Prostate gland (tissue), 2 donors: ENCODE measurements at regions not wholly inside any gene's neighbourhood (a gene's known extent, or its start where the extent isn't known, plus 50 kb on each side); places are given as distances from the start of the nearest gene placed in this dataset.

Experiments used
- DNase-seq: peaks from one replicate; pipeline ENCODE4 v3.0.0-alpha.2; 2019; ENCODE audit warnings: low spot score
- H3K27ac ChIP-seq, 2 donors: fragments of 200-600 bp; sonication (generic); 2 replicates each; pipeline ENCODE4 v1.5.1; 2017 to 2019
- H3K27me3 ChIP-seq: fragments of 200-600 bp; sonication (generic); replicated peaks from 2 replicates; pipeline ENCODE4 v1.5.1; 2019; ENCODE audit not compliant: insufficient read depth
- H3K36me3 ChIP-seq, 2 donors: fragments of 200-600 bp; sonication (generic); 1 replicate in 1 of 2; 2 replicates in 1 of 2; pipeline versions ENCODE4 v1.5.1 to v1.8.1; 2017 to 2019
- H3K4me1 ChIP-seq: fragments of 200-600 bp; sonication (generic); replicated peaks from 2 replicates; pipeline ENCODE4 v1.5.1; 2019
- H3K4me3 ChIP-seq, 2 donors: fragments of 200-600 bp; sonication (generic); 2 replicates each; pipeline ENCODE4 v1.5.1; 2017 to 2019
- H3K9me3 ChIP-seq: fragments of 200-600 bp; sonication (generic); 2 replicates; pipeline ENCODE4 v1.5.1; 2017
- POLR2A ChIP-seq: fragments of 450-650 bp; IDR thresholded peaks from one replicate; pipeline ENCODE4 v1.6.1; 2016; ENCODE audit warnings: antibody characterized with exemption, mild to moderate bottlenecking
- POLR2AphosphoS5 ChIP-seq: sonication (generic); formaldehyde crosslinking; IDR thresholded peaks from one replicate; pipeline ENCODE4 v1.6.1; 2017; ENCODE audit warnings: antibody characterized with exemption
- WGBS: methylation state at CpG from one replicate; pipeline ENCODE4 v1.1.5; 2018; 5-methylcytosine and 5-hydroxymethylcytosine counted together
- intact Hi-C: fragments of 100-400 bp; cut with DNase I; formaldehyde crosslinking; loops from one replicate; pipeline ENCODE4 v1.14.2; 2022
- TF ChIP-seq, protein P1 (sequence below), 4 experiments: fragments of 200-600 bp in 2 of 4; fragments of 450-650 bp in 2 of 4; sonication (generic) in 2 of 4; IDR thresholded peaks; 1 replicate in 3 of 4; 2 replicates in 1 of 4; pipeline ENCODE4 v1.5.1; 2016 to 2019; ENCODE audit warnings: antibody characterized with exemption in 4 of 4, mild to moderate bottlenecking in 2 of 4, moderate library complexity in 2 of 4

DNA sequence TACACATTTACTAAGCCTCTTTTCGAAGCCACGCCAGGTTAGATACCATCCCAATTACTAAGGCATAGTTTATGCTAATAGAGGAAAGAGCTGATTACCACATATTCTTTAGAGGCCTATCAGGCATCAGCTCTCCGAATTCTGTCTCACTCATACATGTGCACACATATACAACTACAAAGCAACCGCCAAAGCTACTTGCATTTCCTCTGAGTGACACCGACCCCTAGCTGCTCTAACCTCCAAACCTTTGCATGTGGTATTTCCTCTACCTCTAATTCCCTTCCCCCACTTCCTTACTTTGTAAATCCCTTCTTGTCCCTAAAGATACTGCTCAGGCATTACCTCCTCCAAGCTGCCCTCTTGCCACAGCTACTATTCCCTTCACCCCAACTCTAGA is 107.2 kb downstream of the DUSP6 start:
- WGBS, result 74% methylated on average over 5 of the region's 5 CpGs
- Histone ChIP-seq H3K27ac (no peak overlapping the region), H3K27me3 (no peaks in the 10 kb centered on the region), H3K4me1 (no peaks in the 10 kb centered on the region), H3K36me3 (no peaks in the 10 kb centered on the region), H3K9me3 (no peaks in the 10 kb centered on the region), H3K4me3 (no peak overlapping the region)
- TF ChIP-seq POLR2AphosphoS5 (no peak), POLR2A (no peak)
- TF ChIP-seq, protein P1, sequence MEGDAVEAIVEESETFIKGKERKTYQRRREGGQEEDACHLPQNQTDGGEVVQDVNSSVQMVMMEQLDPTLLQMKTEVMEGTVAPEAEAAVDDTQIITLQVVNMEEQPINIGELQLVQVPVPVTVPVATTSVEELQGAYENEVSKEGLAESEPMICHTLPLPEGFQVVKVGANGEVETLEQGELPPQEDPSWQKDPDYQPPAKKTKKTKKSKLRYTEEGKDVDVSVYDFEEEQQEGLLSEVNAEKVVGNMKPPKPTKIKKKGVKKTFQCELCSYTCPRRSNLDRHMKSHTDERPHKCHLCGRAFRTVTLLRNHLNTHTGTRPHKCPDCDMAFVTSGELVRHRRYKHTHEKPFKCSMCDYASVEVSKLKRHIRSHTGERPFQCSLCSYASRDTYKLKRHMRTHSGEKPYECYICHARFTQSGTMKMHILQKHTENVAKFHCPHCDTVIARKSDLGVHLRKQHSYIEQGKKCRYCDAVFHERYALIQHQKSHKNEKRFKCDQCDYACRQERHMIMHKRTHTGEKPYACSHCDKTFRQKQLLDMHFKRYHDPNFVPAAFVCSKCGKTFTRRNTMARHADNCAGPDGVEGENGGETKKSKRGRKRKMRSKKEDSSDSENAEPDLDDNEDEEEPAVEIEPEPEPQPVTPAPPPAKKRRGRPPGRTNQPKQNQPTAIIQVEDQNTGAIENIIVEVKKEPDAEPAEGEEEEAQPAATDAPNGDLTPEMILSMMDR (IDR thresholded peaks at IDR 0.05), result no peak
- intact Hi-C loops, result no loop called here
- DNase-seq, result no peak

DNA sequence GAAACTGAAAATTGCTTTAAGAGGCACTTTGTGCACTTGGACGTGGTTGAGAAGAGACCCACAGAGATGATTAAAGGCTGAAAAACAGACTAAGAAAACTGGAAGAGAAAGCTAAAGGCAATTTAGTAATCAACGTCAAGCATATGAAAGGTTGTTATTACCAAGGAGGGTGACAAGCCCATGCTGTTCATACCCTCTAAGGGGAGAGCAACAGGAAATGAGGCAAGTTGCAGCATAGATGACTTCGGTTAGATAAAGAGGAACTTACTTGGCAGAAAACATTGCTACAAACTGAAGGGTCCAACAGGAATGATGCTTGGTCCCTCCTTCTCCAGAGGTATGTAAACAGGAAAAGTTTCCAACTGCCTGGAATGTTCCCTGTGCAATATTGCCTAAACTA is 107.8 kb downstream of the DUSP6 start:
- H3K9me3 ChIP-seq, result no peaks in the 10 kb centered on the region
- H3K4me1 ChIP-seq, result no peaks in the 10 kb centered on the region
- H3K27me3 ChIP-seq, result no peaks in the 10 kb centered on the region
- WGBS, result 24% methylated on average over 3 of the region's 3 CpGs
- no peak for DNase-seq
- H3K27ac ChIP-seq, result no peak overlapping the region
- H3K4me3 ChIP-seq, result no peak overlapping the region
- intact Hi-C loops, result no loop called here
- H3K36me3 ChIP-seq, result no peaks in the 10 kb centered on the region
- TF ChIP-seq POLR2AphosphoS5 (no peak), POLR2A (no peak)
- TF ChIP-seq, protein P1 (IDR thresholded peaks at IDR 0.05), result no peak

DNA sequence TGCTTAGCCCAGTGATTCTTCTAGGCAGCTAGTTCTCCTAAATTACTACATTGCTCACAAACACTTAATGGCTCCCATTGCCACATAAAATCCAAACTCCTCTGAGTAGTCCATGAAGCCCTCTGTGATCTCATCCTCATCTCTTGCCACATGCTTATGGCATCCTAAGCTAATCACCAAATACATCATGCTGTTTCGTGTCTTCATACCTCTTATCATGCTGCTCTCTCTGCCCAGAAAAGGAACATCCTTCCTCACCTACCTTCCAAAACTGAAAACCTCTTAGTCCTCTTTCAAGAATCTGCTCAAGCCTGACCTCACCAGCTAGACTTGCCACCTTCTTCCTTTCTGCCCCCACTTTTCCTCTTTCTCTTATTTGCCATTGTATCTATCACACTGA is 108.5 kb downstream of the DUSP6 start:
- H3K4me3 ChIP-seq, result no peak overlapping the region
- DNase-seq, result no peak
- WGBS, result 97% methylated on average over 1 of the region's 1 CpG
- no peaks in the 10 kb centered on the region for H3K27me3 ChIP-seq
- TF ChIP-seq, protein P1 (IDR thresholded peaks at IDR 0.05), result no peak
- no peak for TF ChIP-seq POLR2AphosphoS5
- H3K27ac ChIP-seq, result no peak overlapping the region
- H3K9me3 ChIP-seq, result no peaks in the 10 kb centered on the region
- no peaks in the 10 kb centered on the region for H3K36me3 ChIP-seq
- intact Hi-C loops, result no loop called here
- no peaks in the 10 kb centered on the region for H3K4me1 ChIP-seq

DNA sequence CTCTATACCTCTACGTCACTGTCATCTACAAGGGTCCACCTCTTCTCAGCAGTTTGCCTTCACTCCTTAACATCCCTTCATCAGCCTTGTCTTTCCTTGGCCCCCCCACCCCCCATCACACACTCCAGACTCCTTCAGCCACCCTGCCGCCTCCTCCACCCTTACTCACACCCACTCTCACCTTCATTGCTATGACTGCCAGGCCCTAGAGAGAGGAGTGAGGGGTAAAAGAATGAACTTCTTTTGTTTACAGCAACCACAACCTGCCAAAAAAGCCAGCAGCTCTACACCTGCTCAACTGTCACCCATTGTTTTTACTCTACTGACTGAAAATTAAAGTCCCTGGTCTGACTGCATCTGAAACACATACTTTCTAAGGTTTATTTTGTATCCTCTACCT is 112.8 kb downstream of the DUSP6 start:
- no peaks in the 10 kb centered on the region for H3K4me1 ChIP-seq
- H3K36me3 ChIP-seq, result no peaks in the 10 kb centered on the region
- no peak for DNase-seq
- no peak for TF ChIP-seq POLR2AphosphoS5
- TF ChIP-seq, protein P1 (IDR thresholded peaks at IDR 0.05), result no peak
- no peak for TF ChIP-seq POLR2A
- no peaks in the 10 kb centered on the region for H3K9me3 ChIP-seq
- no peak overlapping the region for H3K4me3 ChIP-seq
- no peaks in the 10 kb centered on the region for H3K27me3 ChIP-seq
- H3K27ac ChIP-seq, result no peak overlapping the region
- intact Hi-C loops, result no loop called here
- 88% methylated on average over 2 of the region's 2 CpGs for WGBS

DNA sequence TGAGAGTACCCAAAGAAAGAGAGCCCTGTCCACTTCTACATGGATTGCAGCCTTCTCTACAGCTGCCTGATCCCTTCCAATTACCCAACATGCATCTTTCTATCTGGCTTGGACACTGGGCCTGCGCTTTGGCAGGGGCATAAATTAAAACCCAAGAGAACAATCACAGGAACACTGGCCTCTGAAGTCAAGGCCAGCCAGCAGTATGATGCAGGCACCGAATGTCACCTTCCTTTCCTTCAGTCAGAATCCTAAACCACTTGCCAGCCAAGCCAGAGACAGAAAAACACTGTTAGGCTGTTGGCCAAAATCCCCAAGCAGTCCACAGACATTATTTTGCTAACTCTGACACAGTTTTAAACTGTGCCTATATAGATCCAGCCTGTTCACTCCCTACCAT is 113.7 kb downstream of the DUSP6 start:
- no peak overlapping the region for H3K27ac ChIP-seq
- 37% methylated on average over 2 of the region's 2 CpGs for WGBS
- no peak for DNase-seq

More for the DNA sequence above, 113.7 kb downstream of the DUSP6 start:
- Histone ChIP-seq H3K4me3 (no peak overlapping the region), H3K9me3 (no peaks in the 10 kb centered on the region), H3K27me3 (no peaks in the 10 kb centered on the region), H3K36me3 (no peaks in the 10 kb centered on the region), H3K4me1 (no peaks in the 10 kb centered on the region)
- intact Hi-C loops, result no loop called here
- TF ChIP-seq, protein P1 (IDR thresholded peaks at IDR 0.05), result no peak
- TF ChIP-seq POLR2AphosphoS5, result no peak
